A673 (cell line): ENCODE measurements at regions not wholly inside any gene's neighbourhood (a gene's known extent, or its start where the extent isn't known, plus 50 kb on each side); places are given as distances from the start of the nearest gene placed in this dataset.

Source experiments
- BruUV-seq: library from RNA; stranded (reverse); fragments of 400-500 nt; replicated peaks from 2 replicates; lab custom pipeline; 2021; lab: Mats Ljungman, UMichigan
- CTCF ChIA-PET: fragments of 300-600 bp; sonication (Branson Sonifier 250); formaldehyde crosslinking; loops from one replicate; lab custom pipeline; 2022; ENCODE audit warnings: antibody characterized with exemption; lab: Charles Lee
- POLR2A ChIA-PET: fragments of 300-600 bp; sonication (Branson Sonifier 250); formaldehyde crosslinking; loops from one replicate; lab custom pipeline; 2022; ENCODE audit warnings: antibody characterized with exemption; ENCODE audit not compliant: low non-redundant PET; lab: Charles Lee
- DNase-seq: peaks from one replicate; pipeline ENCODE4 v3.0.0-alpha.2; 2015; ENCODE audit warnings: low spot score
- H3K27ac ChIP-seq: fragments of 200-600 bp; sonication (generic); 2 replicates; pipeline ENCODE4 v1.5.1; 2016; ENCODE audit warnings: mixed run types, low read depth, mild to moderate bottlenecking, mixed read lengths, antibody characterized with exemption, low read length; ENCODE audit not compliant: poor library complexity, severe bottlenecking
- H3K27me3 ChIP-seq: fragments of 200-600 bp; sonication (generic); replicated peaks from 2 replicates; pipeline ENCODE4 v1.6.1; 2017; ENCODE audit warnings: mixed run types, low read depth, mild to moderate bottlenecking, mixed read lengths, antibody characterized with exemption, low read length; ENCODE audit not compliant: insufficient read depth, poor library complexity
- H3K36me3 ChIP-seq: fragments of 200-600 bp; sonication (generic); 2 replicates; pipeline ENCODE4 v1.6.1; 2016; ENCODE audit warnings: mixed run types, mild to moderate bottlenecking, mixed read lengths, antibody characterized with exemption, low read length; ENCODE audit not compliant: insufficient read depth, poor library complexity, severe bottlenecking
- H3K4me1 ChIP-seq: fragments of 200-600 bp; sonication (generic); 2 replicates; pipeline ENCODE4 v1.6.1; 2017; ENCODE audit warnings: mixed run types, mild to moderate bottlenecking, mixed read lengths, antibody characterized with exemption, low read length; ENCODE audit not compliant: insufficient read depth, poor library complexity, severe bottlenecking
- H3K4me3 ChIP-seq: fragments of 200-600 bp; sonication (generic); 2 replicates; pipeline ENCODE4 v1.5.1; 2016; ENCODE audit warnings: low read depth, mixed run types, mild to moderate bottlenecking, mixed read lengths, low read length; ENCODE audit not compliant: poor library complexity, severe bottlenecking
- H3K9me3 ChIP-seq: fragments of 200-600 bp; sonication (generic); 2 replicates; pipeline ENCODE4 v1.6.1; 2016; ENCODE audit warnings: mixed run types, low read depth, mild to moderate bottlenecking, mixed read lengths, antibody characterized with exemption, low read length; ENCODE audit not compliant: poor library complexity, severe bottlenecking
- CTCF ChIP-seq: fragments of 300-800, 200-600 bp; sonication (generic); conservative IDR thresholded peaks from 2 replicates; pipeline ENCODE4 v1.5.1; 2017; ENCODE audit warnings: low read depth, mild to moderate bottlenecking, antibody characterized with exemption, low read length, moderate library complexity, mixed read lengths
- EZH2 ChIP-seq: fragments of 200-600 bp; sonication (generic); IDR thresholded peaks from 2 replicates; pipeline ENCODE4 v1.6.1; 2017; ENCODE audit warnings: borderline replicate concordance, low read depth, mild to moderate bottlenecking, mixed read lengths, antibody characterized with exemption, low read length; ENCODE audit not compliant: poor library complexity, severe bottlenecking
- intact Hi-C: fragments of 100-400 bp; cut with micrococcal nuclease; formaldehyde crosslinking; loops from one replicate; pipeline ENCODE4 v1.10.0; 2022; ENCODE audit not compliant: unreplicated experiment

GRCh38 chr3:127389913-127390312 lies 102.1 kb upstream of the PRR20G start:
- no peaks in the 10 kb centered on the region for H3K4me1 ChIP-seq
- H3K36me3 ChIP-seq, result no peaks in the 10 kb centered on the region
- ChIA-PET CTCF (no interaction called here), POLR2A (no interaction called here)
- no peak for DNase-seq
- peaks cover 11% of the 10 kb centered on the region for H3K27me3 ChIP-seq
- no peaks in the 10 kb centered on the region for H3K9me3 ChIP-seq
- H3K27ac ChIP-seq, result no peak overlapping the region
- H3K4me3 ChIP-seq, result no peak overlapping the region
- TF ChIP-seq EZH2, result no peak
- TF ChIP-seq CTCF, result no peak
- intact Hi-C loops, result no loop called here
- BruUV-seq, result no TSS peak

GRCh38 chr3:127389420-127389819 lies 101.6 kb upstream of the PRR20G start:
- H3K4me3 ChIP-seq, result no peak overlapping the region
- no peaks in the 10 kb centered on the region for H3K4me1 ChIP-seq
- intact Hi-C loops, result no loop called here

GRCh38 chr3:127388427-127388826 lies 100.6 kb upstream of the PRR20G start:
- intact Hi-C loops, result no loop called here
- H3K4me3 ChIP-seq, result no peak overlapping the region
- H3K9me3 ChIP-seq, result no peaks in the 10 kb centered on the region
- H3K4me1 ChIP-seq, result no peaks in the 10 kb centered on the region
- BruUV-seq, result no TSS peak
- no peak overlapping the region for H3K27ac ChIP-seq
- no peaks in the 10 kb centered on the region for H3K36me3 ChIP-seq
- H3K27me3 ChIP-seq, result peaks cover 26% of the 10 kb centered on the region
- no peak for DNase-seq
- no peak for TF ChIP-seq CTCF
- no peak for TF ChIP-seq EZH2
- ChIA-PET CTCF (no interaction called here), POLR2A (no interaction called here)

More at GRCh38 chr3:127389420-127389819, 101.6 kb upstream of the PRR20G start:
- Histone ChIP-seq H3K27ac (no peak overlapping the region), H3K36me3 (no peaks in the 10 kb centered on the region), H3K27me3 (peaks cover 16% of the 10 kb centered on the region), H3K9me3 (no peaks in the 10 kb centered on the region)
- TF ChIP-seq CTCF (no peak), EZH2 (no peak)
- no TSS peak for BruUV-seq
- DNase-seq, result no peak
- CTCF ChIA-PET, result no interaction called here
- POLR2A ChIA-PET, result no interaction called here
